GM12865 (cell line): ENCODE measurements at regions not wholly inside any gene's neighbourhood (a gene's known extent, or its start where the extent isn't known, plus 50 kb on each side); places are given as distances from the start of the nearest gene placed in this dataset.

Source experiments
- DNase-seq: peaks from one replicate; pipeline ENCODE4 v3.0.0; 2010; ENCODE audit warnings: low read depth
- H3K4me3 ChIP-seq: 2 replicates; pipeline ENCODE4 v1.5.1; 2011; ENCODE audit warnings: mild to moderate bottlenecking, low read depth, low read length, control low read depth
- CTCF ChIP-seq: IDR thresholded peaks from 2 replicates; pipeline ENCODE4 v1.5.1; 2011; ENCODE audit warnings: low read length, control low read depth, low read depth, inconsistent platforms; ENCODE audit not compliant: insufficient read depth; ENCODE audit errors: missing control alignments

- DNase-seq: peak; percentile 21
- peak overlapping the region; percentile 34 for H3K4me3 ChIP-seq
Observed at GRCh38 chr4:24470666-24471485, 113.5 kb downstream of the DHX15 start.

GRCh38 chr4:24468071-24468470, 116.3 kb downstream of the DHX15 start:
- TF ChIP-seq CTCF: no peak
- no peak for DNase-seq
- no peak overlapping the region for H3K4me3 ChIP-seq

More at GRCh38 chr4:24470666-24471485, 113.5 kb downstream of the DHX15 start:
- TF ChIP-seq CTCF: no peak

DNA sequence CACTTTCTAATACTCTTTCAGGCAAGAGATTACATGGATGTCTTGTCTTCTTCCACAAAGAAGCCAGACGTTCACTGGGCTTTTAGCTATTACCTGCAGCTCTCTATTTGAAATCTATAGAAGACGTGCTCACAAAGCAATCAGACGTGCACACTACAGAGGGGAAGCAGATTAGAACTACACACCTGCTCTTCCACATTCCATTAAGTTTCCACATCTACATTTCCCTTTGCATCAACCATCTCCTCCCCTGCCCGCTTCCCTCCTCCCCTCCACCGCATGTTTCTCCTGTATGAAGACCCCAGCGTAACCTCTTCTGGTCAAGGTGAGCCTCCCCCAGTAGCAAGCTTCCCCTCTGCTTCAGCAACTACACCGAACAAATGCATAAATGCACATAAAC, 119.8 kb downstream of the DHX15 start:
- H3K4me3 ChIP-seq: no peak overlapping the region
- TF ChIP-seq CTCF: no peak
- no peak for DNase-seq

GRCh38 chr4:24456431-24456830, 127.9 kb downstream of the DHX15 start:
- H3K4me3 ChIP-seq: no peak overlapping the region
- TF ChIP-seq CTCF: no peak
- no peak for DNase-seq

DNA sequence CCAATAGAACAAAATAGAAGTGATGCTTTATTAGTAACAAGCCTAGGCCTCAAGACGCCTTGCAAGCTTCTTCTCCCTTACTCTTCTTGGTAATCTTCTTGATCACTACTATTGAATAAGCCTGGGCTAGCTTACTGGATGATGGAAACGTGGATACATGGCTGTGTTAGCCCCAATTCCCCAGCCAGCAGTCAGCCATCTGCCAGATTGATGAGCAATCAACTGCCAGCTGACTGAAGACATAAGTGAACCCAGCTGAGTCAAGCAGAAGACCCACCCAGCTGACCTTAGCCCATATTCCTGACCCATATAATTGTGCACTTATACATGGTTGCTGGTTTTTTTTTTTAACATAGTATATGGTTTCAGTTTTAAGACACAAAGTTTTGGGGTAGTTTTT, 130.4 kb downstream of the DHX15 start:
- no peak overlapping the region for H3K4me3 ChIP-seq
- TF ChIP-seq CTCF: no peak
- DNase-seq: no peak

- no peak for TF ChIP-seq CTCF
- no peak overlapping the region for H3K4me3 ChIP-seq
- DNase-seq: no peak
Observed at GRCh38 chr4:24451870-24452269, 132.5 kb downstream of the DHX15 start.

DNA sequence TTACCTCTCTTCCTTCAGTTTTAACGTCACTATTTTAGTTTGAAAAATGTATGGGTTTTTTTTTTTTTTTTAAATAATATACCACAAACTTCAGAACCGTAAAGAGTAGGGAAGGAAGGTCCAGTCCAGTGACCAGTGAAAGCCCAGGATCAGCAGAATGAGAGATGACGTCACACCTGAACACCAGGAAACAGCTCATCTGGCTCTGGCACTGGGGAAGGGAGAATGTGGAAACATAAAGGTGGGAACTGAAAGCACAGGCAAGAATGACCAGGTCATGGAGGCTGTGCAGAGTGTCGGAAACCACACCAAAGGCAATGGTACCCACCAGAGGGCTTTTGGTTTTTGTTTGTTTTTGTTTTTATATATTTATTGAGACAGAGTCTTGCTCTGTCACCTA, 141.2 kb downstream of the DHX15 start:
- TF ChIP-seq CTCF: no peak
- H3K4me3 ChIP-seq: no peak overlapping the region
- DNase-seq: no peak
